ENCODE measurements at regions not wholly inside any gene's neighbourhood (a gene's known extent, or its start where the extent isn't known, plus 50 kb on each side); places are given as distances from the start of the nearest gene placed in this dataset.

DNA sequence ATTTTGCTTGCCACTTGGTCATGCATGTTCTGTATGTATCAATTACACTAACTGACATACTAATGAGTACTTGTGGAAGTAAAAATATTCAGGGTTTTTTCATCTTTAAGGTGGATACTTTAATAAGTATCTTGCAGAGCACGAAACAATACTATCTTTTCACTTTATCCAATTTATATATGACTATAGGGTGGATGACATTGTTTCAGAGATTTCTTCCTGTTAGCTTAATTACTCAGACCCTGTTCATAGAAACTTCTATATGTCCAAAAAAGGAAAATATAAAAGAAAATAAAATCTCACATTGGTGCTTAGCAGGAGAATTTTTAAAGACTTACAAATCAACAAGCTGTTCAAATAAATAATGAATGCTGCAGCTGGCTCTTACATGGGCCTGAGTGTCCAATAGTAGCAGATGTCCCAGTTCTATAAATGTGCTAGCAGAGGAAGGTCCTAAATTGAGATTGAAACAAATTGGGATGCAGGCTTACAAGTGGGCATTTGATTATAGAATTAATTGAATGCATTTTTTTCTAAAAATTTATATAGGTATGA is 91.5 kb upstream of the THSD7A start:
- no peak overlapping the region for H3K4me2 ChIP-seq
- TF ChIP-seq ZNF114 (CRISPR knock-in tag; IDR thresholded peaks at IDR 0.05) (no peak), POLR2AphosphoS5 (IDR thresholded peaks at IDR 0.05; ENCODE audit: low read depth) (no peak), EZH2phosphoT487 (IDR thresholded peaks at IDR 0.05; ENCODE audit: unreplicated experiment) (no peak), ZNF331 (CRISPR knock-in tag; IDR thresholded peaks at IDR 0.05; ENCODE audit: low read depth) (no peak), JUNB (IDR thresholded peaks at IDR 0.05; ENCODE audit: unreplicated experiment) (no peak), EZH2 (IDR thresholded peaks at IDR 0.05; ENCODE audit: low read depth, unreplicated experiment) (no peak), NANOG (IDR thresholded peaks at IDR 0.05; ENCODE audit: borderline replicate concordance) (no peak), STAT1 (IDR thresholded peaks at IDR 0.05; ENCODE audit: unreplicated experiment) (no peak), CREB1 (CRISPR knock-in tag; IDR thresholded peaks at IDR 0.05; ENCODE audit: low read depth) (no peak)
- TF ChIP-seq, protein P1, sequence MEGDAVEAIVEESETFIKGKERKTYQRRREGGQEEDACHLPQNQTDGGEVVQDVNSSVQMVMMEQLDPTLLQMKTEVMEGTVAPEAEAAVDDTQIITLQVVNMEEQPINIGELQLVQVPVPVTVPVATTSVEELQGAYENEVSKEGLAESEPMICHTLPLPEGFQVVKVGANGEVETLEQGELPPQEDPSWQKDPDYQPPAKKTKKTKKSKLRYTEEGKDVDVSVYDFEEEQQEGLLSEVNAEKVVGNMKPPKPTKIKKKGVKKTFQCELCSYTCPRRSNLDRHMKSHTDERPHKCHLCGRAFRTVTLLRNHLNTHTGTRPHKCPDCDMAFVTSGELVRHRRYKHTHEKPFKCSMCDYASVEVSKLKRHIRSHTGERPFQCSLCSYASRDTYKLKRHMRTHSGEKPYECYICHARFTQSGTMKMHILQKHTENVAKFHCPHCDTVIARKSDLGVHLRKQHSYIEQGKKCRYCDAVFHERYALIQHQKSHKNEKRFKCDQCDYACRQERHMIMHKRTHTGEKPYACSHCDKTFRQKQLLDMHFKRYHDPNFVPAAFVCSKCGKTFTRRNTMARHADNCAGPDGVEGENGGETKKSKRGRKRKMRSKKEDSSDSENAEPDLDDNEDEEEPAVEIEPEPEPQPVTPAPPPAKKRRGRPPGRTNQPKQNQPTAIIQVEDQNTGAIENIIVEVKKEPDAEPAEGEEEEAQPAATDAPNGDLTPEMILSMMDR (conservative IDR thresholded peaks at IDR 0.05; ENCODE audit: low read depth in 2 of 2): no peak
- TF ChIP-seq, protein P2, sequence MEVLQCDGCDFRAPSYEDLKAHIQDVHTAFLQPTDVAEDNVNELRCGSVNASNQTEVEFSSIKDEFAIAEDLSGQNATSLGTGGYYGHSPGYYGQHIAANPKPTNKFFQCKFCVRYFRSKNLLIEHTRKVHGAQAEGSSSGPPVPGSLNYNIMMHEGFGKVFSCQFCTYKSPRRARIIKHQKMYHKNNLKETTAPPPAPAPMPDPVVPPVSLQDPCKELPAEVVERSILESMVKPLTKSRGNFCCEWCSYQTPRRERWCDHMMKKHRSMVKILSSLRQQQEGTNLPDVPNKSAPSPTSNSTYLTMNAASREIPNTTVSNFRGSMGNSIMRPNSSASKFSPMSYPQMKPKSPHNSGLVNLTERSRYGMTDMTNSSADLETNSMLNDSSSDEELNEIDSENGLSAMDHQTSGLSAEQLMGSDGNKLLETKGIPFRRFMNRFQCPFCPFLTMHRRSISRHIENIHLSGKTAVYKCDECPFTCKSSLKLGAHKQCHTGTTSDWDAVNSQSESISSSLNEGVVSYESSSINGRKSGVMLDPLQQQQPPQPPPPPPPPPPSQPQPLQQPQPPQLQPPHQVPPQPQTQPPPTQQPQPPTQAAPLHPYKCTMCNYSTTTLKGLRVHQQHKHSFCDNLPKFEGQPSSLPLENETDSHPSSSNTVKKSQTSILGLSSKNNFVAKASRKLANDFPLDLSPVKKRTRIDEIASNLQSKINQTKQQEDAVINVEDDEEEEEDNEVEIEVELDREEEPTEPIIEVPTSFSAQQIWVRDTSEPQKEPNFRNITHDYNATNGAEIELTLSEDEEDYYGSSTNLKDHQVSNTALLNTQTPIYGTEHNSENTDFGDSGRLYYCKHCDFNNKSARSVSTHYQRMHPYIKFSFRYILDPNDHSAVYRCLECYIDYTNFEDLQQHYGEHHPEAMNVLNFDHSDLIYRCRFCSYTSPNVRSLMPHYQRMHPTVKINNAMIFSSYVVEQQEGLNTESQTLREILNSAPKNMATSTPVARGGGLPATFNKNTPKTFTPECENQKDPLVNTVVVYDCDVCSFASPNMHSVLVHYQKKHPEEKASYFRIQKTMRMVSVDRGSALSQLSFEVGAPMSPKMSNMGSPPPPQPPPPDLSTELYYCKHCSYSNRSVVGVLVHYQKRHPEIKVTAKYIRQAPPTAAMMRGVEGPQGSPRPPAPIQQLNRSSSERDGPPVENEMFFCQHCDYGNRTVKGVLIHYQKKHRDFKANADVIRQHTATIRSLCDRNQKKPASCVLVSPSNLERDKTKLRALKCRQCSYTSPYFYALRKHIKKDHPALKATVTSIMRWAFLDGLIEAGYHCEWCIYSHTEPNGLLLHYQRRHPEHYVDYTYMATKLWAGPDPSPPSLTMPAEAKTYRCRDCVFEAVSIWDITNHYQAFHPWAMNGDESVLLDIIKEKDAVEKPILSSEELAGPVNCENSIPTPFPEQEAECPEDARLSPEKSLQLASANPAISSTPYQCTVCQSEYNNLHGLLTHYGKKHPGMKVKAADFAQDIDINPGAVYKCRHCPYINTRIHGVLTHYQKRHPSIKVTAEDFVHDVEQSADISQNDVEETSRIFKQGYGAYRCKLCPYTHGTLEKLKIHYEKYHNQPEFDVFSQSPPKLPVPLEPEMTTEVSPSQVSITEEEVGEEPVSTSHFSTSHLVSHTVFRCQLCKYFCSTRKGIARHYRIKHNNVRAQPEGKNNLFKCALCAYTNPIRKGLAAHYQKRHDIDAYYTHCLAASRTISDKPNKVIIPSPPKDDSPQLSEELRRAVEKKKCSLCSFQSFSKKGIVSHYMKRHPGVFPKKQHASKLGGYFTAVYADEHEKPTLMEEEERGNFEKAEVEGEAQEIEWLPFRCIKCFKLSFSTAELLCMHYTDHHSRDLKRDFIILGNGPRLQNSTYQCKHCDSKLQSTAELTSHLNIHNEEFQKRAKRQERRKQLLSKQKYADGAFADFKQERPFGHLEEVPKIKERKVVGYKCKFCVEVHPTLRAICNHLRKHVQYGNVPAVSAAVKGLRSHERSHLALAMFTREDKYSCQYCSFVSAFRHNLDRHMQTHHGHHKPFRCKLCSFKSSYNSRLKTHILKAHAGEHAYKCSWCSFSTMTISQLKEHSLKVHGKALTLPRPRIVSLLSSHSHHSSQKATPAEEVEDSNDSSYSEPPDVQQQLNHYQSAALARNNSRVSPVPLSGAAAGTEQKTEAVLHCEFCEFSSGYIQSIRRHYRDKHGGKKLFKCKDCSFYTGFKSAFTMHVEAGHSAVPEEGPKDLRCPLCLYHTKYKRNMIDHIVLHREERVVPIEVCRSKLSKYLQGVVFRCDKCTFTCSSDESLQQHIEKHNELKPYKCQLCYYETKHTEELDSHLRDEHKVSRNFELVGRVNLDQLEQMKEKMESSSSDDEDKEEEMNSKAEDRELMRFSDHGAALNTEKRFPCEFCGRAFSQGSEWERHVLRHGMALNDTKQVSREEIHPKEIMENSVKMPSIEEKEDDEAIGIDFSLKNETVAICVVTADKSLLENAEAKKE (CRISPR knock-in tag; IDR thresholded peaks at IDR 0.05): no peak
- TF ChIP-seq, protein P3, sequence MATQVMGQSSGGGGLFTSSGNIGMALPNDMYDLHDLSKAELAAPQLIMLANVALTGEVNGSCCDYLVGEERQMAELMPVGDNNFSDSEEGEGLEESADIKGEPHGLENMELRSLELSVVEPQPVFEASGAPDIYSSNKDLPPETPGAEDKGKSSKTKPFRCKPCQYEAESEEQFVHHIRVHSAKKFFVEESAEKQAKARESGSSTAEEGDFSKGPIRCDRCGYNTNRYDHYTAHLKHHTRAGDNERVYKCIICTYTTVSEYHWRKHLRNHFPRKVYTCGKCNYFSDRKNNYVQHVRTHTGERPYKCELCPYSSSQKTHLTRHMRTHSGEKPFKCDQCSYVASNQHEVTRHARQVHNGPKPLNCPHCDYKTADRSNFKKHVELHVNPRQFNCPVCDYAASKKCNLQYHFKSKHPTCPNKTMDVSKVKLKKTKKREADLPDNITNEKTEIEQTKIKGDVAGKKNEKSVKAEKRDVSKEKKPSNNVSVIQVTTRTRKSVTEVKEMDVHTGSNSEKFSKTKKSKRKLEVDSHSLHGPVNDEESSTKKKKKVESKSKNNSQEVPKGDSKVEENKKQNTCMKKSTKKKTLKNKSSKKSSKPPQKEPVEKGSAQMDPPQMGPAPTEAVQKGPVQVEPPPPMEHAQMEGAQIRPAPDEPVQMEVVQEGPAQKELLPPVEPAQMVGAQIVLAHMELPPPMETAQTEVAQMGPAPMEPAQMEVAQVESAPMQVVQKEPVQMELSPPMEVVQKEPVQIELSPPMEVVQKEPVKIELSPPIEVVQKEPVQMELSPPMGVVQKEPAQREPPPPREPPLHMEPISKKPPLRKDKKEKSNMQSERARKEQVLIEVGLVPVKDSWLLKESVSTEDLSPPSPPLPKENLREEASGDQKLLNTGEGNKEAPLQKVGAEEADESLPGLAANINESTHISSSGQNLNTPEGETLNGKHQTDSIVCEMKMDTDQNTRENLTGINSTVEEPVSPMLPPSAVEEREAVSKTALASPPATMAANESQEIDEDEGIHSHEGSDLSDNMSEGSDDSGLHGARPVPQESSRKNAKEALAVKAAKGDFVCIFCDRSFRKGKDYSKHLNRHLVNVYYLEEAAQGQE (IDR thresholded peaks at IDR 0.05; ENCODE audit: unreplicated experiment): no peak
- TF ChIP-seq, protein P4, sequence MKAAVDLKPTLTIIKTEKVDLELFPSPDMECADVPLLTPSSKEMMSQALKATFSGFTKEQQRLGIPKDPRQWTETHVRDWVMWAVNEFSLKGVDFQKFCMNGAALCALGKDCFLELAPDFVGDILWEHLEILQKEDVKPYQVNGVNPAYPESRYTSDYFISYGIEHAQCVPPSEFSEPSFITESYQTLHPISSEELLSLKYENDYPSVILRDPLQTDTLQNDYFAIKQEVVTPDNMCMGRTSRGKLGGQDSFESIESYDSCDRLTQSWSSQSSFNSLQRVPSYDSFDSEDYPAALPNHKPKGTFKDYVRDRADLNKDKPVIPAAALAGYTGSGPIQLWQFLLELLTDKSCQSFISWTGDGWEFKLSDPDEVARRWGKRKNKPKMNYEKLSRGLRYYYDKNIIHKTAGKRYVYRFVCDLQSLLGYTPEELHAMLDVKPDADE (IDR thresholded peaks at IDR 0.05): no peak
- peaks cover under 1% of the 10 kb centered on the region; the same call in 2 of the 3 replicates for H3K9me3 Mint-ChIP-seq
- no peak overlapping the region for H2AFZ ChIP-seq
- H3K27me3 ChIP-seq (ENCODE audit: insufficient read depth): no peaks in the 10 kb centered on the region
- no peaks in the 10 kb centered on the region for H3K79me2 ChIP-seq (replicated peaks; ENCODE audit: insufficient read depth)
- no peak overlapping the region for H3K27ac Mint-ChIP-seq
- no peak overlapping the region for H3K4me3 ChIP-seq
- H3K9me2 ChIP-seq (ENCODE audit: insufficient read depth): no peaks in the 10 kb centered on the region
- H3K36me3 ChIP-seq (ENCODE audit: insufficient read depth): no peaks in the 10 kb centered on the region
- no peaks in the 10 kb centered on the region for H3F3A ChIP-seq (replicated peaks; ENCODE audit: low read depth)
- H3K27ac ChIP-seq (ENCODE audit: low read depth): no peak overlapping the region
- ATAC-seq (no peak), DNase-seq (ENCODE audit: low spot score) (no peak)
- H3K27me3 Mint-ChIP-seq (ENCODE audit: insufficient read depth, low read depth, poor library complexity): no peaks in the 10 kb centered on the region
- no peaks in the 10 kb centered on the region; the same call in 2 of the 3 replicates for H3K36me3 Mint-ChIP-seq (ENCODE audit: low read depth)
- no peaks in the 10 kb centered on the region for H3K4me1 Mint-ChIP-seq
- no peak overlapping the region for H3K4me3 Mint-ChIP-seq
- H4K20me1 ChIP-seq (replicated peaks; ENCODE audit: insufficient read depth): no peaks in the 10 kb centered on the region
- no peaks in the 10 kb centered on the region for H3K4me1 ChIP-seq (ENCODE audit: insufficient read depth)
